Iris pigment epithelial cell (primary cell): ENCODE measurements at regions not wholly inside any gene's neighbourhood (a gene's known extent, or its start where the extent isn't known, plus 50 kb on each side); places are given as distances from the start of the nearest gene placed in this dataset.
"Not testable (repeated sequence)": the region's sequence is repeated elsewhere in the genome, so short reads cannot be mapped to it uniquely, and the experiment has no call there.

Experiments
- DNase-seq: peaks from one replicate; pipeline ENCODE4 v3.0.0-alpha.2; 2011; ENCODE audit warnings: low read depth

DNA sequence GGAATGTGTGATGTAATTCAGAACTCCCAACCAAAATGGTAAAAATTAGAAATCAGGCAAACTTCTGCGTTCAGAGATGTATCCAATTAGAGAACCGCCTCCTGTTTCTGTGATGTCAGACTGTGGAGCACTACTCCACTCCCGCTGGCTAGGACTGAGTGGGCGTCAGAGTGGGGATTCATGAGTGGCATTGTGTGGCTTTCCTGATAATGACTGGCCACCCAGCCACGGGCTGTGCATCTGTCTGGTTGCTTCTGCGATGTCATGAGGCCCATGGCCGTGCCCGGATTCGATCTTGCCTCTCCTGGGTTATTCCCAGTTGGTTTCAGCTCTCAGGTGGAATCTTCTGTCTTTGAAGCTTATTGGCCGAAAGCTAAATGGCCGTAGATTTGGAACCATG, 87.1 kb upstream of the KCNA1 start:
- DNase-seq, result no peak

- DNase-seq, result peak; percentile 59
Measured at GRCh38 chr12:4824380-4824779, 85.3 kb upstream of the KCNA1 start.

DNA sequence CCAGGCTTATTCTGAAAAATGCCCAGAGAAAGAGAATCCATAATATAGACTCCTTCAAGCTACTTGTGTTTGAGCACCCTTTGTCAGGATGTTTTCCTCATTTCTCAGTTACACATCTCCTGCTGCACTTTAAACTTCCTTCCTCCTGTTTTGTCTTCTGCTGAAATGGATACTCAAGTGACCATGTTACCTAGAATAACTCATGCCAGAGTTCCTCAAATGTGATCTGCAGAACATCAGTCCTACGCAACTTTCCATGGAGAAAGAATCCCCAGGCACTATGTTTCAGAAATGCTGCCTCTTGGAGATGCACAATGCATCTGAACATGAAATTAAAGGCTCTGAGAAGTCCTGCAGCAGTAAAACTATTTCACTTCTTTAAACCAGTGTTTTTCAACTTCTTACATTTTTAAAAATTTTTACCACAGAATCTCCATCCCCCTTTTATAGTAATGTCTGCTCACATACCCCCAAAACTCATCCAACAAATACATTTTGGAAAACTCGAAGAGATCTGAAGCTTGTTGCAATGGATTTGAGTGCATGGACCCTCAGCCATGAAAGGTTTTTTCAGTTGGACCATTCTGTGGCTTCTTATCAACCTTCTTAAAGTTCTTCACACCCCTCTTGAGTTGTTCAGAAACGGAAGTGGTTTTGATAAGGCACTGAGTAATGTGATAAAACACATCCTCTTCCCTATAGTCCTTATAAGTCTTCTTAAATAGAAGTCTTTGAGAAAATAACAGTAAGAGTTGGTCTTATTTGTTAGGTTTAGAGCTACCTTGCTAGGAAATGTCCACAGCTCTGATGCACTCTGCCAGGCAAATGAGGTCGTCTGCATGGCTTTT, 84.5 kb upstream of the KCNA1 start:
- no peak for DNase-seq

DNA sequence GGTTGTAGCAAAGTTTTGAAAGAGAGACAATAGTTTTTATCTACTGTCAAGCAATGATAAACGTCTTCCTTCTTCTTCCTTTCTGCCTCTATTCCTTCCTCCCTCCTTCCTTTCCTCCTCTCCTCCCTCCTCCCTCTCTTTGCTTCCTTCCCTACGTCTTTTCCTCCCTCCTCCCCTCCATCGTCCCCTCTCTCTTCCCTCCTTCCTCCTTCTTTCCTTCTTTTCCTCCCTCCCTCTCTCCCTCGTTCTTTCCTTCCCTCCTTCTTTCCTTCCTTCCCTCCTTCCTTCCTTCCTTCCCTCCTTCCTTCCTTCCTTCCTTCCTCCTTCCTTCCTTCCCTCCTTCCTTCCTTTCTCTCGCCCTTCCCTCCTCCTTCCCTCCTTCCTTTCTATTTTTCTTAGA, 82.8 kb upstream of the KCNA1 start:
- DNase-seq, result no peak

DNA sequence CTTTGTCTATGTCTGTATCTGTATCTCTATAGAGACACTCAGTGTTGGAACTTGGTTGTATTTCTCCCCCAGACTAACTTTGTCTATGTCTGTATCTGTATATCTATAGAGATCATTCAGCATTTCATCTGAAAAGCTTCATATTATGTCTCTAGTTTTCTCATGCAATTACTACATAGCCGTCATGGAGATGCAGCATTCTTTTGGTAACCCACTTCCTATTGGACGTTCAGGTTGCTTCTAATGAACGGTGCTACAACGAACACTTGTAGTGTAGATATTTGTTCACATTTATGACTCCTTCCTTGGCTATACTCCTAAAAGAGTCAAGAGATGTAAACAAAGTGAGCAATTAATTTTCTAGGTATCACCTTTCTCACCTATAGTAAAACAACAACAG, 81.5 kb upstream of the KCNA1 start:
- no peak for DNase-seq

DNA sequence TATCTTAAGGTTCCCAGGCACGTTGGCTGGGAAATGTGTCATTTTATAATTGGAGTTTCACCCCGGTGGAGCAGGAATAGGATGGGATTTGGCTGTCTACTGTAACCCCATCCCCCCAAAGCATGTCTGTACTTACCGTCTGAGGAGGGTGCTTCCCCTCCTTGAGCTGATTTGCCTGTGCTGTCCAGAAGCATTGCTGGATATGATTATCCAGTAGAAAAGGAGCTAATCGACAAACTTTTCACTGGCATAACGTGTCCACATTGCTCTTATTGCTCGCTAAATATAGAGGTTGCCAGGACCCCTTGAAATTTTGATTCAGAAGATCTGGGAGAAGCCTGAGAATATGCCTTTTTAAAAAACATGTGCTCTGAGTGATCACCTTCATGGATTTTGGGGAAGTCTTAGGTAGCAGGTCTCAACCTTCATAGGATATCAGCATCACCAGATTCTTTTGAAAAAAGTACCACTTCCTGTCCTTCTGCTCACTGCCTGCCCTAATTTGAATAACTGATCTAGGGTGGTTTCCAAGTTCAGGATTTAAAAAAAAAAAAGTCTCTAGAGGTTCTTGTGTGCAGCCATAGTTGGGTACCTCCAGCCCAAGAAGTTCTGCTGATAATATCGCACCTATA, 80.4 kb upstream of the KCNA1 start:
- DNase-seq, result no peak

- DNase-seq, result no peak
Measured at GRCh38 chr12:4829793-4830162, 79.9 kb upstream of the KCNA1 start.

DNA sequence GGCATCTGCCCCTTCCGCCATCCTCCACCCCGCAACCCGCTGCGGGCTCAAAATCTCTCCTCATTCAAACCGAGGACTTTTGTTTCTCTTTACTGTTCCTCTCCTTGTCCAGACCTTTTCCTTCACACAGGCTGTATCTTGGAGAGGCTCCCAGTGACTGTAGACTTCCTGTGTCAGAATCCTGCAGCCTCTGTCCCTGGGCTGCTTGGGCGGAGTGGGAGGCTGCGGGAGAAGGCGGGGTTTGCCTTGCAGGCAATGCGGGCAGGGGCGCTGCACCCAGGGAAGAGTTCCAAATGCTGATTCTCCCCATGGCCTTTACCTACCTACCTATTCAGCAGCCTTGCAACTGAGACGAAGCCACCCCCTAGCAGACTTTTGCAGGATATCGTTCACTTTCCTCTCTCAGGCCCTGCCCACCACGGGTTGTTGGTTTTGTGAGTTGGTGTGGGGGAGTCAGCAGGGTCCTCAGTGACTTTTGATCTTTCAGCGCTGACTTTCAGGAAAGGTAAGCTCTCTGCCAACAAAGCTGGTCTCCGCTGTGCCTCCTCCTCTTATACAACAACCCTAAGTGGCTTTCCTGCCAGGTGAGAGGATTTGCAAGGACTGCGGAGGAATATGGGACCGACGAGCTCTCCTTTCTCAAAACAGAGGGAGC, 79.0 kb upstream of the KCNA1 start:
- no peak for DNase-seq

GRCh38 chr12:4833053-4833452, 76.7 kb upstream of the KCNA1 start:
- no peak for DNase-seq

GRCh38 chr12:4833524-4833923, 76.2 kb upstream of the KCNA1 start:
- no peak for DNase-seq

- not testable (repeated sequence) for DNase-seq
Measured at GRCh38 chr12:4842401-4842800, 67.3 kb upstream of the KCNA1 start.

DNA sequence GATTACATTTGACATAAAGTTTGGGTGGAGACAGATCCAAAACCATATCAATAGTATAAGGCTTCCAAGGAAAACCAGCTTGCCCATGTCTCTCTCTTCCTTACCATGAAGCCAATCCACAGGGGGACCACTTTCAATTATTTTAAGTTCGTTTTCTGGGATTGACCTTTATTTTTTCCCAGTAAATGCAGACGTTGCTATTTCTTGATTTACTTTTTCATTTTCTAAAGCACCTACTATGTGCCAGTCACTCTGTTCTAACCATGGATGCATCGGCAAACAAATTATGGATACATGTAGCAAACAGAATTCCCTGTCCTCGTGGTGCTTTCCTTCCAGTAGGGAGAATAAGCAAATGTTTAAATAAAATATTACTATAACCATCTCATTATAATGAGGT, 65.8 kb upstream of the KCNA1 start:
- DNase-seq, result no peak

DNA sequence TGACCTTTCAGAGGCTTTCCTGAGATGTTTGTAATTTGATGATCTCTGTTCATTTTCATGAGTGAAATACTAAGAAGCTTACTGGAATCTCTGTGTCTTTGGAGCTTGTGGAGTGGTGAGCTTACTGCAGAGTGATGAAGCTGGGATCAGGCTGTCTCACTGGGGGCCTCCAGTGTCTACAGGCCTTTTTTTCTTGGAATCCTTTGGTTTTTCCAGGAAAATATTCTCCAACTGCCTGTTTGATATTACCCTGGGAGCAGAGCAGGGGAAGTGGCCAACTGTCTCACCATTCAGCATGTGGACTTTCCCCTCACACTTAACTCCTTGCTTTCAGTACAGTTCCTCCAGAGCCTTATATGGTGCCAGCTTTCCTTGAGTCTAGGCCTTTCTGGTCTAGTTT, 62.0 kb upstream of the KCNA1 start:
- DNase-seq, result no peak

- DNase-seq, result peak; percentile 30
Measured at GRCh38 chr12:4849115-4849541, 60.6 kb upstream of the KCNA1 start.

GRCh38 chr12:4849795-4850345, 59.8 kb upstream of the KCNA1 start:
- no peak for DNase-seq

DNA sequence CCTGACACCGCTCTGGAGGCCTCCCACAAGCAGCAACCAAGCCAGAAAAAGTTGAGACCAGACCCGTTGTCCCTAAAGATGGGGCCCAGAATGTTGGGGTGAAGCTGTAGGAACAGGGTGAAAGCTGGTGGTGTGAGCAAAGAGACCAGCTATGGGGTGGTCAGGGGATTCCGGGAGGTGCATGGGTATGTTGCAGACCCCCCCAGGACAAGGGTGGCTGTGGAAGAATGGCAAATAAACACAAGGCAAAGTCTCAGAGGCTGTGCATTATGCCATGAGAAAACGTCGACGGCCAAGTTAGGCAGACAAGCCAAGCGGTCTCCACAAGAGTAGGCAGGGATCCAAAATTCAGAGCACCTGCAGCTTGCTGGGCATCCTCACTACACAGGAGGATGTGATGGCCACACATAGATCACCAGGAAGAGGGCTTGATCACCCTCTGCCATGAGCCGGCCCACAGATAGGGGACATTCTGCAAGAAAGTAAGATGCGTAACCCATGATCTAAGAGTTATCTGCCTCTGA, 58.8 kb upstream of the KCNA1 start:
- DNase-seq, result no peak

GRCh38 chr12:4852308-4852707, 57.4 kb upstream of the KCNA1 start:
- no peak for DNase-seq

GRCh38 chr12:4852911-4853310, 56.8 kb upstream of the KCNA1 start:
- no peak for DNase-seq

DNA sequence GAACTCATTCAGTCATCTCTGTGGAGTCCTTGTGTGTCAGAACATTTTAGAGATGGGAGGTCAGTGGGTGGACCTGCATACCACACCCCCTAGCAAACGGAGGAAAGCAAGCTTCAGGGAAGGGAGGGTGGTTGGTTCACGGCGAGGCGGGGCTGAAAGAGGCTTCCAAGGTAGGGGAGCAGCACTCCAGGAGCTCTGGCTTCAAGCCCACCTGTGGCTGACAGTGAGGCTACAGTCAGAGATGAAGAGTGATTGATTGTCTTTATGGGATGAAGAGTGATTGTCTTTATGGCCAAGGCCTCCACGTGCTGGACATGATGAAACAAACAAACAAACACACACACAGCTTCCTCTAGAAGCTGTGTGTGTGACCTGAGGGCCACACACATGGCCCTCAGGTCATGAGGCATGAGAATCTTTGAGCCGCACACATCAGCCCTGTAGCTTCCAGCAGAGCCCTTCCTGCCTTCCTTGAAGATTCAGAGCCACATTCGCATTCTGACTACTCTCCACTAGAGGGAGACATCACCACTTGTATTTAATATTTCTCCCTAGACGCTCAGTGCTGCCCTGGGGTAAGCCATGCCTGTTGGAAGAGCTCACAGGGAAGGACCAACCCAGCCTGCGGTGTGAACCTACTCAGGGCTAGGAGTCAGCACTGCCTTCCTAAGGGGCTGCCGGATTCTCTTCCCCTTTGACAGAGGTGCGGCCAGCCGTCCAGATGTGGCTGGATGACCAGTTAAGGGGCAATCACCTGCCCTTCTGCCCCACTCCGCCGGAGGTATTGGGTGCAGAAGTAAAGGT, 54.4 kb upstream of the KCNA1 start:
- DNase-seq, result peak; percentile 71

GRCh38 chr12:4856596-4856995, 53.1 kb upstream of the KCNA1 start:
- DNase-seq, result no peak

DNA sequence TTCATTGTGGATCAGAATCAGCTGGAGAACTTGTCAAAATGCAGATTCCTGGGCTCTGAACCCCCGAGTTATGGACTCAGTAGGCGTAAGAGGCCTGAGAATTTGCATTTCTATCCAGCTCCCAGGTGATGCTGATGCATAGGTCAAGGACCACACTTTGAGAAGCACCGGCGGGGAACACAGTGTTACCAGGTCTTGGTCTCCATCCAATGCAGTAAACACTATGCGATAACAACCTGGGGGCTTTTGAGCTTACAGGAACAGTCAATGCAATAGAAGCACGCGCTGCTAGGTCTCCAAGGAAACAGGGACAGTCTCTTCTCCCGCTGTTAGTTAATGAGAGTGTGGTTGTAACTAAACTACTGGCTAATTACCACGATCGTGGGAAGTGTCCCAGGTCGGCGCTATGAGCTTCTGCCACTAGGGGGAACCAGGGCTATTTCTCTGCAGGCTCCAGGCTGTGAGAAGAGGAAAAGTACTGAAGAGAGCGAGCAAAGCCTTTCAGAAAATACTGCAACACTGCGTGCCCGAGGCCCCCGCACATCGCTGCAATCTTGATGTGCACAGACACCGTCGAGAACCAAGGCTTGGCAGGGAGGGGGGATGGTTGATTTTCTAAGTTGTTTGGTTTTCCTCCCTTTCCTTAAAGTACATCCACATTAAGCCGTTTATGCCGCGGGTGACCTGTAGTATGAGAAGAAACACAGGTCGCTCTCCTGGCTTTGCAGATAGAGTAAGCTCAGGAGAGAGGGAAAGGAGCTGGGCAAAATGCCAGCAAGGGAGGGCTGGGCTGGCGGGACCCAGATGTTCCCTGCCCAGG, 52.0 kb upstream of the KCNA1 start:
- DNase-seq, result peak; percentile 68
